OCI-LY7 (cell line): ENCODE measurements at regions not wholly inside any gene's neighbourhood (a gene's known extent, or its start where the extent isn't known, plus 50 kb on each side); places are given as distances from the start of the nearest gene placed in this dataset.

Experiments used
- EZH2phosphoT487 ChIP-seq: fragments of 200-600 bp; sonication (generic); IDR thresholded peaks from 2 replicates; pipeline ENCODE4 v1.6.1; 2018; ENCODE audit warnings: low read depth, borderline replicate concordance, mild to moderate bottlenecking, mixed run types, antibody characterized with exemption, low read length, moderate library complexity, mixed read lengths
- TF ChIP-seq, protein P1 (sequence below): fragments of 200-600 bp; sonication (generic); conservative IDR thresholded peaks from 2 replicates; pipeline ENCODE4 v1.5.1; 2014; ENCODE audit warnings: mild to moderate bottlenecking, antibody characterized with exemption, low read length, moderate library complexity, mixed read lengths

- TF ChIP-seq, protein P1, sequence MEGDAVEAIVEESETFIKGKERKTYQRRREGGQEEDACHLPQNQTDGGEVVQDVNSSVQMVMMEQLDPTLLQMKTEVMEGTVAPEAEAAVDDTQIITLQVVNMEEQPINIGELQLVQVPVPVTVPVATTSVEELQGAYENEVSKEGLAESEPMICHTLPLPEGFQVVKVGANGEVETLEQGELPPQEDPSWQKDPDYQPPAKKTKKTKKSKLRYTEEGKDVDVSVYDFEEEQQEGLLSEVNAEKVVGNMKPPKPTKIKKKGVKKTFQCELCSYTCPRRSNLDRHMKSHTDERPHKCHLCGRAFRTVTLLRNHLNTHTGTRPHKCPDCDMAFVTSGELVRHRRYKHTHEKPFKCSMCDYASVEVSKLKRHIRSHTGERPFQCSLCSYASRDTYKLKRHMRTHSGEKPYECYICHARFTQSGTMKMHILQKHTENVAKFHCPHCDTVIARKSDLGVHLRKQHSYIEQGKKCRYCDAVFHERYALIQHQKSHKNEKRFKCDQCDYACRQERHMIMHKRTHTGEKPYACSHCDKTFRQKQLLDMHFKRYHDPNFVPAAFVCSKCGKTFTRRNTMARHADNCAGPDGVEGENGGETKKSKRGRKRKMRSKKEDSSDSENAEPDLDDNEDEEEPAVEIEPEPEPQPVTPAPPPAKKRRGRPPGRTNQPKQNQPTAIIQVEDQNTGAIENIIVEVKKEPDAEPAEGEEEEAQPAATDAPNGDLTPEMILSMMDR = no peak
- TF ChIP-seq EZH2phosphoT487 = no peak
These were observed 237.4 kb upstream of the VRK2 start for GRCh38 chr2:57809230-57809629.
